NB4 (cell line): ENCODE measurements at regions not wholly inside any gene's neighbourhood (a gene's known extent, or its start where the extent isn't known, plus 50 kb on each side); places are given as distances from the start of the nearest gene placed in this dataset.

Experiments
- MYC ChIP-seq: IDR thresholded peaks from 2 replicates; pipeline ENCODE4 v1.6.1; 2011; ENCODE audit warnings: low read depth, low read length
- POLR2A ChIP-seq: IDR thresholded peaks from 2 replicates; pipeline ENCODE4 v1.6.1; 2011; ENCODE audit warnings: mild to moderate bottlenecking; ENCODE audit not compliant: insufficient read length; ENCODE audit errors: extremely low read depth
- TF ChIP-seq, protein P1 (sequence below): IDR thresholded peaks from one replicate; pipeline ENCODE4 v1.5.1; 2012; ENCODE audit warnings: low read depth, low read length

DNA sequence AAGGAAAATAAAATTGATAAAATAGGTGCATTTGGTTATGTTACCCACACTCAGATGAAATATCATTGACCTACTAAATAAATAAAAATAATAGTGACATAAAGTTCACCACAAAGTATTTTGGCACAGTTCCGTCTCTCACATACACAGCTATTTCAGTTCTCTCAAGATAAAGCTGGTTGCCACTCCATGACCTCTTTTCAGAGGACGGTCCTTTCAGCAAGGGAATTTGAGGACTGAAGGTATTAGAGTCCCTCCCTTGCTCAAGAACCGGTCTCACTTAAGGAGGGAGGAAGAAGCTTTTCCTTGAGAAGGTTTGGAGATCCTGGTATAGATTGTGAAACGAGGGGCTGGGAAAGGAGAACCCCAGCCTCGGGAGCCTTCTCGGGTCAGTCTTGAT lies 285.5 kb upstream of the CFAP20DC start:
- TF ChIP-seq POLR2A: no peak
- TF ChIP-seq, protein P1, sequence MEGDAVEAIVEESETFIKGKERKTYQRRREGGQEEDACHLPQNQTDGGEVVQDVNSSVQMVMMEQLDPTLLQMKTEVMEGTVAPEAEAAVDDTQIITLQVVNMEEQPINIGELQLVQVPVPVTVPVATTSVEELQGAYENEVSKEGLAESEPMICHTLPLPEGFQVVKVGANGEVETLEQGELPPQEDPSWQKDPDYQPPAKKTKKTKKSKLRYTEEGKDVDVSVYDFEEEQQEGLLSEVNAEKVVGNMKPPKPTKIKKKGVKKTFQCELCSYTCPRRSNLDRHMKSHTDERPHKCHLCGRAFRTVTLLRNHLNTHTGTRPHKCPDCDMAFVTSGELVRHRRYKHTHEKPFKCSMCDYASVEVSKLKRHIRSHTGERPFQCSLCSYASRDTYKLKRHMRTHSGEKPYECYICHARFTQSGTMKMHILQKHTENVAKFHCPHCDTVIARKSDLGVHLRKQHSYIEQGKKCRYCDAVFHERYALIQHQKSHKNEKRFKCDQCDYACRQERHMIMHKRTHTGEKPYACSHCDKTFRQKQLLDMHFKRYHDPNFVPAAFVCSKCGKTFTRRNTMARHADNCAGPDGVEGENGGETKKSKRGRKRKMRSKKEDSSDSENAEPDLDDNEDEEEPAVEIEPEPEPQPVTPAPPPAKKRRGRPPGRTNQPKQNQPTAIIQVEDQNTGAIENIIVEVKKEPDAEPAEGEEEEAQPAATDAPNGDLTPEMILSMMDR: no peak
- no peak for TF ChIP-seq MYC
